ENCODE measurements at regions not wholly inside any gene's neighbourhood (a gene's known extent, or its start where the extent isn't known, plus 50 kb on each side); places are given as distances from the start of the nearest gene placed in this dataset.

GRCh38 chr10:88073682-88074081 is 210.3 kb downstream of the PTEN start:
- Histone ChIP-seq H3K4me3 (ENCODE audit: low read depth, low read length) (no peak overlapping the region), H3K36me3 (ENCODE audit: control insufficient read depth, insufficient read depth, low read length) (no peaks in the 10 kb centered on the region), H3K27me3 (ENCODE audit: control insufficient read depth, insufficient read depth, low read length) (no peaks in the 10 kb centered on the region)
- no peak for TF ChIP-seq CTCF (IDR thresholded peaks at IDR 0.05; ENCODE audit: insufficient read depth, low read length, poor library complexity, severe bottlenecking)
- no peak for DNase-seq (ENCODE audit: low read depth)

- no peaks in the 10 kb centered on the region for H3K36me3 ChIP-seq (ENCODE audit: control insufficient read depth, insufficient read depth, low read length)
- no peak for TF ChIP-seq CTCF (IDR thresholded peaks at IDR 0.05; ENCODE audit: insufficient read depth, low read length, poor library complexity, severe bottlenecking)
- no peak overlapping the region for H3K4me3 ChIP-seq (ENCODE audit: low read depth, low read length)
- no peaks in the 10 kb centered on the region for H3K27me3 ChIP-seq (ENCODE audit: control insufficient read depth, insufficient read depth, low read length)
- DNase-seq (ENCODE audit: low read depth): no peak
These were observed 211.5 kb downstream of the PTEN start for GRCh38 chr10:88074971-88075370.

GRCh38 chr10:88076027-88076880 is 212.8 kb downstream of the PTEN start:
- TF ChIP-seq CTCF (IDR thresholded peaks at IDR 0.05; ENCODE audit: insufficient read depth, low read length, poor library complexity, severe bottlenecking): no peak
- no peak for DNase-seq (ENCODE audit: low read depth)
- no peaks in the 10 kb centered on the region for H3K36me3 ChIP-seq (ENCODE audit: control insufficient read depth, insufficient read depth, low read length)
- no peak overlapping the region for H3K4me3 ChIP-seq (ENCODE audit: low read depth, low read length)
- H3K27me3 ChIP-seq (ENCODE audit: control insufficient read depth, insufficient read depth, low read length): no peaks in the 10 kb centered on the region

- DNase-seq (ENCODE audit: low read depth): no peak
- TF ChIP-seq CTCF (IDR thresholded peaks at IDR 0.05; ENCODE audit: insufficient read depth, low read length, poor library complexity, severe bottlenecking): no peak
- H3K4me3 ChIP-seq (ENCODE audit: low read depth, low read length): no peak overlapping the region
- H3K36me3 ChIP-seq (ENCODE audit: control insufficient read depth, insufficient read depth, low read length): no peaks in the 10 kb centered on the region
- no peaks in the 10 kb centered on the region for H3K27me3 ChIP-seq (ENCODE audit: control insufficient read depth, insufficient read depth, low read length)
These were observed 214.6 kb downstream of the PTEN start for GRCh38 chr10:88077977-88078376.

- H3K36me3 ChIP-seq (ENCODE audit: control insufficient read depth, insufficient read depth, low read length): no peaks in the 10 kb centered on the region
- no peaks in the 10 kb centered on the region for H3K27me3 ChIP-seq (ENCODE audit: control insufficient read depth, insufficient read depth, low read length)
- peak; percentile 82 for DNase-seq (ENCODE audit: low read depth)
- no peak for TF ChIP-seq CTCF (IDR thresholded peaks at IDR 0.05; ENCODE audit: insufficient read depth, low read length, poor library complexity, severe bottlenecking)
- no peak overlapping the region for H3K4me3 ChIP-seq (ENCODE audit: low read depth, low read length)
These were observed 216.8 kb downstream of the PTEN start for GRCh38 chr10:88080213-88080612.

Measured in kidney epithelial cell (primary cell).